ENCODE measurements at regions not wholly inside any gene's neighbourhood (a gene's known extent, or its start where the extent isn't known, plus 50 kb on each side); places are given as distances from the start of the nearest gene placed in this dataset.

GRCh38 chr9:22331533-22331932 lies 115.1 kb upstream of the DMRTA1 start:
- H3K4me3 ChIP-seq (ENCODE audit: low read depth, low read length), result no peak overlapping the region
- no peak for TF ChIP-seq CTCF (conservative IDR thresholded peaks at IDR 0.05; ENCODE audit: low read depth, low read length)
- no peak for DNase-seq (ENCODE audit: low read depth)

- no peak for DNase-seq (ENCODE audit: low read depth)
- no peak overlapping the region for H3K4me3 ChIP-seq (ENCODE audit: low read depth, low read length)
- no peak for TF ChIP-seq CTCF (conservative IDR thresholded peaks at IDR 0.05; ENCODE audit: low read depth, low read length)
Measured at GRCh38 chr9:22332202-22332601, 114.4 kb upstream of the DMRTA1 start.

- no peak for TF ChIP-seq CTCF (conservative IDR thresholded peaks at IDR 0.05; ENCODE audit: low read depth, low read length)
- no peak overlapping the region for H3K4me3 ChIP-seq (ENCODE audit: low read depth, low read length)
- peak; percentile 5 for DNase-seq (ENCODE audit: low read depth)
Measured at GRCh38 chr9:22337261-22337660, 109.4 kb upstream of the DMRTA1 start.

- DNase-seq (ENCODE audit: low read depth), result peak; percentile 89
- no peak for TF ChIP-seq CTCF (conservative IDR thresholded peaks at IDR 0.05; ENCODE audit: low read depth, low read length)
- H3K4me3 ChIP-seq (ENCODE audit: low read depth, low read length), result no peak overlapping the region
Measured at GRCh38 chr9:22342491-22343217, 104.0 kb upstream of the DMRTA1 start.

- H3K4me3 ChIP-seq (ENCODE audit: low read depth, low read length), result no peak overlapping the region
- no peak for DNase-seq (ENCODE audit: low read depth)
- no peak for TF ChIP-seq CTCF (conservative IDR thresholded peaks at IDR 0.05; ENCODE audit: low read depth, low read length)
Measured at GRCh38 chr9:22343218-22343611, 103.4 kb upstream of the DMRTA1 start.

- no peak for TF ChIP-seq CTCF (conservative IDR thresholded peaks at IDR 0.05; ENCODE audit: low read depth, low read length)
- DNase-seq (ENCODE audit: low read depth), result peak; percentile 42
- no peak overlapping the region for H3K4me3 ChIP-seq (ENCODE audit: low read depth, low read length)
Measured at GRCh38 chr9:22354699-22355384, 91.8 kb upstream of the DMRTA1 start.

GRCh38 chr9:22356985-22357384 lies 89.6 kb upstream of the DMRTA1 start:
- no peak overlapping the region for H3K4me3 ChIP-seq (ENCODE audit: low read depth, low read length)
- DNase-seq (ENCODE audit: low read depth), result no peak
- TF ChIP-seq CTCF (conservative IDR thresholded peaks at IDR 0.05; ENCODE audit: low read depth, low read length), result no peak

Measured in choroid plexus epithelial cell (primary cell).